ENCODE measurements at regions not wholly inside any gene's neighbourhood (a gene's known extent, or its start where the extent isn't known, plus 50 kb on each side); places are given as distances from the start of the nearest gene placed in this dataset.

- Histone ChIP-seq H3K27me3 (ENCODE audit: control insufficient read depth in 4 of 4, insufficient read depth in 4 of 4, low read length in 3 of 4) (peaks cover 0 to 6% (median 0%) of the 10 kb centered on the region in 4 donors), H3K36me3 (ENCODE audit: control insufficient read depth in 4 of 4, insufficient read depth in 3 of 4, low read depth in 1 of 4, low read length in 3 of 4) (no peaks in the 10 kb centered on the region), H3K9me3 (ENCODE audit: control insufficient read depth in 4 of 4, low read length in 3 of 4) (peaks cover 0 to 3% (median 0%) of the 10 kb centered on the region in 4 donors), H3K4me3 (ENCODE audit: low read depth in 1 of 3, low read length in 3 of 3) (no peak overlapping the region), H3K9ac (ENCODE audit: low read depth in 1 of 2, low read length in 2 of 2) (no peak overlapping the region), H3K4me1 (ENCODE audit: control insufficient read depth in 4 of 4, insufficient read depth in 4 of 4, low read length in 3 of 4) (no peaks in the 10 kb centered on the region), H3K27ac (ENCODE audit: low read depth in 1 of 2, low read length in 2 of 2) (no peak overlapping the region)
- WGBS = 76% methylated on average over 4 of the region's 4 CpGs
- TF ChIP-seq FOXA2 (IDR thresholded peaks at IDR 0.05) (no peak), TAF1 (conservative IDR thresholded peaks at IDR 0.05) (no peak), FOXA1 (IDR thresholded peaks at IDR 0.05) (no peak), RAD21 (IDR thresholded peaks at IDR 0.05) (no peak), EGR1 (IDR thresholded peaks at IDR 0.05; ENCODE audit: low read depth in 2 of 2) (no peak), JUND (IDR thresholded peaks at IDR 0.05) (no peak), RXRA (IDR thresholded peaks at IDR 0.05) (no peak), NR2F2 (IDR thresholded peaks at IDR 0.05) (no peak), HNF4A (conservative IDR thresholded peaks at IDR 0.05) (no peak), HNF4G (IDR thresholded peaks at IDR 0.05) (no peak), REST (IDR thresholded peaks at IDR 0.05) (no peak), YY1 (IDR thresholded peaks at IDR 0.05) (no peak), SP1 (IDR thresholded peaks at IDR 0.05) (no peak), GABPA (IDR thresholded peaks at IDR 0.05 in 1 of 2, conservative IDR thresholded peaks at IDR 0.05 in 1 of 2) (no peak)
- TF ChIP-seq, protein P1, sequence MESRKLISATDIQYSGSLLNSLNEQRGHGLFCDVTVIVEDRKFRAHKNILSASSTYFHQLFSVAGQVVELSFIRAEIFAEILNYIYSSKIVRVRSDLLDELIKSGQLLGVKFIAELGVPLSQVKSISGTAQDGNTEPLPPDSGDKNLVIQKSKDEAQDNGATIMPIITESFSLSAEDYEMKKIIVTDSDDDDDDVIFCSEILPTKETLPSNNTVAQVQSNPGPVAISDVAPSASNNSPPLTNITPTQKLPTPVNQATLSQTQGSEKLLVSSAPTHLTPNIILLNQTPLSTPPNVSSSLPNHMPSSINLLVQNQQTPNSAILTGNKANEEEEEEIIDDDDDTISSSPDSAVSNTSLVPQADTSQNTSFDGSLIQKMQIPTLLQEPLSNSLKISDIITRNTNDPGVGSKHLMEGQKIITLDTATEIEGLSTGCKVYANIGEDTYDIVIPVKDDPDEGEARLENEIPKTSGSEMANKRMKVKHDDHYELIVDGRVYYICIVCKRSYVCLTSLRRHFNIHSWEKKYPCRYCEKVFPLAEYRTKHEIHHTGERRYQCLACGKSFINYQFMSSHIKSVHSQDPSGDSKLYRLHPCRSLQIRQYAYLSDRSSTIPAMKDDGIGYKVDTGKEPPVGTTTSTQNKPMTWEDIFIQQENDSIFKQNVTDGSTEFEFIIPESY (IDR thresholded peaks at IDR 0.05) = no peak
- TF ChIP-seq, protein P2, sequence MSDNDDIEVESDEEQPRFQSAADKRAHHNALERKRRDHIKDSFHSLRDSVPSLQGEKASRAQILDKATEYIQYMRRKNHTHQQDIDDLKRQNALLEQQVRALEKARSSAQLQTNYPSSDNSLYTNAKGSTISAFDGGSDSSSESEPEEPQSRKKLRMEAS (IDR thresholded peaks at IDR 0.05) = no peak
- TF ChIP-seq, protein P3, sequence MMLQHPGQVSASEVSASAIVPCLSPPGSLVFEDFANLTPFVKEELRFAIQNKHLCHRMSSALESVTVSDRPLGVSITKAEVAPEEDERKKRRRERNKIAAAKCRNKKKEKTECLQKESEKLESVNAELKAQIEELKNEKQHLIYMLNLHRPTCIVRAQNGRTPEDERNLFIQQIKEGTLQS (IDR thresholded peaks at IDR 0.05) = no peak
- TF ChIP-seq, protein P4, sequence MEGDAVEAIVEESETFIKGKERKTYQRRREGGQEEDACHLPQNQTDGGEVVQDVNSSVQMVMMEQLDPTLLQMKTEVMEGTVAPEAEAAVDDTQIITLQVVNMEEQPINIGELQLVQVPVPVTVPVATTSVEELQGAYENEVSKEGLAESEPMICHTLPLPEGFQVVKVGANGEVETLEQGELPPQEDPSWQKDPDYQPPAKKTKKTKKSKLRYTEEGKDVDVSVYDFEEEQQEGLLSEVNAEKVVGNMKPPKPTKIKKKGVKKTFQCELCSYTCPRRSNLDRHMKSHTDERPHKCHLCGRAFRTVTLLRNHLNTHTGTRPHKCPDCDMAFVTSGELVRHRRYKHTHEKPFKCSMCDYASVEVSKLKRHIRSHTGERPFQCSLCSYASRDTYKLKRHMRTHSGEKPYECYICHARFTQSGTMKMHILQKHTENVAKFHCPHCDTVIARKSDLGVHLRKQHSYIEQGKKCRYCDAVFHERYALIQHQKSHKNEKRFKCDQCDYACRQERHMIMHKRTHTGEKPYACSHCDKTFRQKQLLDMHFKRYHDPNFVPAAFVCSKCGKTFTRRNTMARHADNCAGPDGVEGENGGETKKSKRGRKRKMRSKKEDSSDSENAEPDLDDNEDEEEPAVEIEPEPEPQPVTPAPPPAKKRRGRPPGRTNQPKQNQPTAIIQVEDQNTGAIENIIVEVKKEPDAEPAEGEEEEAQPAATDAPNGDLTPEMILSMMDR (IDR thresholded peaks at IDR 0.05; ENCODE audit: low read depth, low read length, missing input control) = no peak
- no peak for DNase-seq (ENCODE audit: low spot score)
Measured at GRCh38 chr20:22204801-22205200, 379.6 kb downstream of the FOXA2 start.

Data from liver (tissue), 8 donors.